ENCODE measurements at regions not wholly inside any gene's neighbourhood (a gene's known extent, or its start where the extent isn't known, plus 50 kb on each side); places are given as distances from the start of the nearest gene placed in this dataset.

- TF ChIP-seq, protein P1, sequence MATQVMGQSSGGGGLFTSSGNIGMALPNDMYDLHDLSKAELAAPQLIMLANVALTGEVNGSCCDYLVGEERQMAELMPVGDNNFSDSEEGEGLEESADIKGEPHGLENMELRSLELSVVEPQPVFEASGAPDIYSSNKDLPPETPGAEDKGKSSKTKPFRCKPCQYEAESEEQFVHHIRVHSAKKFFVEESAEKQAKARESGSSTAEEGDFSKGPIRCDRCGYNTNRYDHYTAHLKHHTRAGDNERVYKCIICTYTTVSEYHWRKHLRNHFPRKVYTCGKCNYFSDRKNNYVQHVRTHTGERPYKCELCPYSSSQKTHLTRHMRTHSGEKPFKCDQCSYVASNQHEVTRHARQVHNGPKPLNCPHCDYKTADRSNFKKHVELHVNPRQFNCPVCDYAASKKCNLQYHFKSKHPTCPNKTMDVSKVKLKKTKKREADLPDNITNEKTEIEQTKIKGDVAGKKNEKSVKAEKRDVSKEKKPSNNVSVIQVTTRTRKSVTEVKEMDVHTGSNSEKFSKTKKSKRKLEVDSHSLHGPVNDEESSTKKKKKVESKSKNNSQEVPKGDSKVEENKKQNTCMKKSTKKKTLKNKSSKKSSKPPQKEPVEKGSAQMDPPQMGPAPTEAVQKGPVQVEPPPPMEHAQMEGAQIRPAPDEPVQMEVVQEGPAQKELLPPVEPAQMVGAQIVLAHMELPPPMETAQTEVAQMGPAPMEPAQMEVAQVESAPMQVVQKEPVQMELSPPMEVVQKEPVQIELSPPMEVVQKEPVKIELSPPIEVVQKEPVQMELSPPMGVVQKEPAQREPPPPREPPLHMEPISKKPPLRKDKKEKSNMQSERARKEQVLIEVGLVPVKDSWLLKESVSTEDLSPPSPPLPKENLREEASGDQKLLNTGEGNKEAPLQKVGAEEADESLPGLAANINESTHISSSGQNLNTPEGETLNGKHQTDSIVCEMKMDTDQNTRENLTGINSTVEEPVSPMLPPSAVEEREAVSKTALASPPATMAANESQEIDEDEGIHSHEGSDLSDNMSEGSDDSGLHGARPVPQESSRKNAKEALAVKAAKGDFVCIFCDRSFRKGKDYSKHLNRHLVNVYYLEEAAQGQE (IDR thresholded peaks at IDR 0.05; ENCODE audit: low read depth) = no peak
- TF ChIP-seq SIN3A (IDR thresholded peaks at IDR 0.05; ENCODE audit: low read depth) = no peak
- no peak for TF ChIP-seq CTCF (IDR thresholded peaks at IDR 0.05 in 2 of 3, conservative IDR thresholded peaks at IDR 0.05 in 1 of 3; ENCODE audit: borderline replicate concordance in 1 of 3, insufficient read depth in 1 of 3, low read depth in 2 of 3, low read length in 2 of 3)
- TF ChIP-seq EZH2 (IDR thresholded peaks at IDR 0.05) = no peak
Observed at GRCh38 chr18:71665131-71665530, 879.0 kb downstream of the CBLN2 start.

Measured in HCT116 (cell line).